ENCODE measurements at regions not wholly inside any gene's neighbourhood (a gene's known extent, or its start where the extent isn't known, plus 50 kb on each side); places are given as distances from the start of the nearest gene placed in this dataset.
"Not testable (repeated sequence)": the region's sequence is repeated elsewhere in the genome, so short reads cannot be mapped to it uniquely, and the experiment has no call there.

GRCh38 chr5:168089201-168089887 is 202.1 kb upstream of the WWC1 start:
- H3K4me1 ChIP-seq (ENCODE audit: control insufficient read depth, insufficient read depth, low read length), result peaks cover 12% of the 10 kb centered on the region
- no peak overlapping the region for H3K27ac ChIP-seq (ENCODE audit: low read depth, low read length)
- no peaks in the 10 kb centered on the region for H3K36me3 ChIP-seq (ENCODE audit: control insufficient read depth, insufficient read depth, low read length)
- no peak overlapping the region for H3K9ac ChIP-seq (ENCODE audit: low read length)
- no peaks in the 10 kb centered on the region for H3K27me3 ChIP-seq (ENCODE audit: control insufficient read depth, insufficient read depth, low read length)
- H3K4me3 ChIP-seq (ENCODE audit: low read length), result no peak overlapping the region

- H3K9ac ChIP-seq (ENCODE audit: low read length), result no peak overlapping the region
- no peaks in the 10 kb centered on the region for H3K36me3 ChIP-seq (ENCODE audit: control insufficient read depth, insufficient read depth, low read length)
- H3K27ac ChIP-seq (ENCODE audit: low read depth, low read length), result no peak overlapping the region
- no peaks in the 10 kb centered on the region for H3K27me3 ChIP-seq (ENCODE audit: control insufficient read depth, insufficient read depth, low read length)
- H3K4me1 ChIP-seq (ENCODE audit: control insufficient read depth, insufficient read depth, low read length), result no peaks in the 10 kb centered on the region
- no peak overlapping the region for H3K4me3 ChIP-seq (ENCODE audit: low read length)
Measured at GRCh38 chr5:168092209-168093185, 198.9 kb upstream of the WWC1 start.

GRCh38 chr5:168093200-168093910 is 198.1 kb upstream of the WWC1 start:
- H3K27ac ChIP-seq (ENCODE audit: low read depth, low read length), result no peak overlapping the region
- H3K4me1 ChIP-seq (ENCODE audit: control insufficient read depth, insufficient read depth, low read length), result no peaks in the 10 kb centered on the region
- no peak overlapping the region for H3K9ac ChIP-seq (ENCODE audit: low read length)
- H3K27me3 ChIP-seq (ENCODE audit: control insufficient read depth, insufficient read depth, low read length), result no peaks in the 10 kb centered on the region
- no peak overlapping the region for H3K4me3 ChIP-seq (ENCODE audit: low read length)
- H3K36me3 ChIP-seq (ENCODE audit: control insufficient read depth, insufficient read depth, low read length), result no peaks in the 10 kb centered on the region

- Histone ChIP-seq H3K4me3 (ENCODE audit: low read length) (no peak overlapping the region), H3K27me3 (ENCODE audit: control insufficient read depth, insufficient read depth, low read length) (no peaks in the 10 kb centered on the region), H3K9ac (ENCODE audit: low read length) (no peak overlapping the region), H3K4me1 (ENCODE audit: control insufficient read depth, insufficient read depth, low read length) (no peaks in the 10 kb centered on the region), H3K36me3 (ENCODE audit: control insufficient read depth, insufficient read depth, low read length) (no peaks in the 10 kb centered on the region), H3K27ac (ENCODE audit: low read depth, low read length) (no peak overlapping the region)
Measured at GRCh38 chr5:168096525-168096924, 194.9 kb upstream of the WWC1 start.

GRCh38 chr5:168097876-168098653 is 193.4 kb upstream of the WWC1 start:
- Histone ChIP-seq H3K36me3 (ENCODE audit: control insufficient read depth, insufficient read depth, low read length) (no peaks in the 10 kb centered on the region), H3K4me3 (ENCODE audit: low read length) (no peak overlapping the region), H3K27me3 (ENCODE audit: control insufficient read depth, insufficient read depth, low read length) (no peaks in the 10 kb centered on the region), H3K9ac (ENCODE audit: low read length) (no peak overlapping the region), H3K27ac (ENCODE audit: low read depth, low read length) (no peak overlapping the region), H3K4me1 (ENCODE audit: control insufficient read depth, insufficient read depth, low read length) (no peaks in the 10 kb centered on the region)

- Histone ChIP-seq H3K4me3 (ENCODE audit: low read length) (no peak overlapping the region), H3K27me3 (ENCODE audit: control insufficient read depth, insufficient read depth, low read length) (no peaks in the 10 kb centered on the region), H3K27ac (ENCODE audit: low read depth, low read length) (no peak overlapping the region), H3K4me1 (ENCODE audit: control insufficient read depth, insufficient read depth, low read length) (no peaks in the 10 kb centered on the region), H3K36me3 (ENCODE audit: control insufficient read depth, insufficient read depth, low read length) (no peaks in the 10 kb centered on the region), H3K9ac (ENCODE audit: low read length) (no peak overlapping the region)
Measured at GRCh38 chr5:168101352-168101751, 190.1 kb upstream of the WWC1 start.

- not testable (repeated sequence) for H3K27me3 ChIP-seq (ENCODE audit: control insufficient read depth, insufficient read depth, low read length); H3K9ac ChIP-seq (ENCODE audit: low read length); H3K4me1 ChIP-seq (ENCODE audit: control insufficient read depth, insufficient read depth, low read length); H3K4me3 ChIP-seq (ENCODE audit: low read length); H3K27ac ChIP-seq (ENCODE audit: low read depth, low read length); H3K36me3 ChIP-seq (ENCODE audit: control insufficient read depth, insufficient read depth, low read length)
Measured at GRCh38 chr5:168103018-168103417, 188.4 kb upstream of the WWC1 start.

- no peak overlapping the region for H3K27ac ChIP-seq (ENCODE audit: low read depth, low read length)
- no peaks in the 10 kb centered on the region for H3K36me3 ChIP-seq (ENCODE audit: control insufficient read depth, insufficient read depth, low read length)
- H3K4me3 ChIP-seq (ENCODE audit: low read length), result peak overlapping the region; percentile 15
- no peaks in the 10 kb centered on the region for H3K27me3 ChIP-seq (ENCODE audit: control insufficient read depth, insufficient read depth, low read length)
- H3K9ac ChIP-seq (ENCODE audit: low read length), result no peak overlapping the region
- no peaks in the 10 kb centered on the region for H3K4me1 ChIP-seq (ENCODE audit: control insufficient read depth, insufficient read depth, low read length)
Measured at GRCh38 chr5:168104350-168104749, 187.1 kb upstream of the WWC1 start.

DNA sequence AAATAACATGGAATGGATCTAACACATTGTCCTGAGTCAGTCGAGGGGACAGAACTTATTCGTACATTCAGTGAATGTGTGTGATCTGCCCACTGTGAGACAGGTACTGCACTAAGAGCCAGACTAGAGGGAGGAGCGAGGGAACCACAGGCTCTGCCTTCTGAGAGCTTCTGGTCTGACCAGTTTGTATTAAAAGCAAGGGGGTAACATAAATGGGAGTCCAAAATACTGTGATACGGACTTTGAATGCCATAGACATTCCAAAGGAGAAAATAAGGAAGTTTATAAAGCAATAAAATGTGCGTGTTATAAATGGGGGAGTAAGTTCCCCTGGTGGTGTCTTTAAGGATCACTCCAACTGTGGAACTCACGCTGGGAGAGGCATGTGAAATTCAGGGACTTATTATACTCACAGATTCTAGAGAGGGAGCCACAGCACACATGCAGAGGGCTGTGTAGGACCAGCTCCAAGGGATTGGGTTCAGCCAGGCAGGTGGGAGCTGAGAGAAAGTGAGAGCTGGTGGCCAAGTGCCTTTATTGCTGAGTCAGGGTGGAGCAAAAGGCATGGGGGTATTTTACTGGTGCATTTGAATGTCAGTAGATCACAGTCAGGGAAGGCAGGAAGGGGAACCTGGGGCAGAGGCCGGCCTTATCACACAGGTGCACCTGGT is 186.5 kb upstream of the WWC1 start:
- Histone ChIP-seq H3K27me3 (ENCODE audit: control insufficient read depth, insufficient read depth, low read length) (no peaks in the 10 kb centered on the region), H3K9ac (ENCODE audit: low read length) (no peak overlapping the region), H3K27ac (ENCODE audit: low read depth, low read length) (no peak overlapping the region), H3K36me3 (ENCODE audit: control insufficient read depth, insufficient read depth, low read length) (no peaks in the 10 kb centered on the region), H3K4me1 (ENCODE audit: control insufficient read depth, insufficient read depth, low read length) (no peaks in the 10 kb centered on the region), H3K4me3 (ENCODE audit: low read length) (no peak overlapping the region)

GRCh38 chr5:168106008-168106761 is 185.3 kb upstream of the WWC1 start:
- Histone ChIP-seq H3K4me1 (ENCODE audit: control insufficient read depth, insufficient read depth, low read length) (no peaks in the 10 kb centered on the region), H3K27ac (ENCODE audit: low read depth, low read length) (no peak overlapping the region), H3K27me3 (ENCODE audit: control insufficient read depth, insufficient read depth, low read length) (no peaks in the 10 kb centered on the region), H3K36me3 (ENCODE audit: control insufficient read depth, insufficient read depth, low read length) (no peaks in the 10 kb centered on the region), H3K9ac (ENCODE audit: low read length) (no peak overlapping the region), H3K4me3 (ENCODE audit: low read length) (no peak overlapping the region)

GRCh38 chr5:168109441-168109840 is 182.0 kb upstream of the WWC1 start:
- Histone ChIP-seq H3K27ac (ENCODE audit: low read depth, low read length) (no peak overlapping the region), H3K36me3 (ENCODE audit: control insufficient read depth, insufficient read depth, low read length) (no peaks in the 10 kb centered on the region), H3K4me1 (ENCODE audit: control insufficient read depth, insufficient read depth, low read length) (no peaks in the 10 kb centered on the region), H3K4me3 (ENCODE audit: low read length) (no peak overlapping the region), H3K27me3 (ENCODE audit: control insufficient read depth, insufficient read depth, low read length) (no peaks in the 10 kb centered on the region), H3K9ac (ENCODE audit: low read length) (no peak overlapping the region)

Measured in rectal smooth muscle tissue (tissue), 1 donor.